ENCODE measurements at regions not wholly inside any gene's neighbourhood (a gene's known extent, or its start where the extent isn't known, plus 50 kb on each side); places are given as distances from the start of the nearest gene placed in this dataset.

- no peak for DNase-seq (ENCODE audit: low spot score)
- in situ Hi-C loops (cut with MboI; ENCODE audit: low pct_unique_long_range_greater_than_20kb, low sequenced_read_pairs, unreplicated experiment), result no loop called here
- TF ChIP-seq, protein P1, sequence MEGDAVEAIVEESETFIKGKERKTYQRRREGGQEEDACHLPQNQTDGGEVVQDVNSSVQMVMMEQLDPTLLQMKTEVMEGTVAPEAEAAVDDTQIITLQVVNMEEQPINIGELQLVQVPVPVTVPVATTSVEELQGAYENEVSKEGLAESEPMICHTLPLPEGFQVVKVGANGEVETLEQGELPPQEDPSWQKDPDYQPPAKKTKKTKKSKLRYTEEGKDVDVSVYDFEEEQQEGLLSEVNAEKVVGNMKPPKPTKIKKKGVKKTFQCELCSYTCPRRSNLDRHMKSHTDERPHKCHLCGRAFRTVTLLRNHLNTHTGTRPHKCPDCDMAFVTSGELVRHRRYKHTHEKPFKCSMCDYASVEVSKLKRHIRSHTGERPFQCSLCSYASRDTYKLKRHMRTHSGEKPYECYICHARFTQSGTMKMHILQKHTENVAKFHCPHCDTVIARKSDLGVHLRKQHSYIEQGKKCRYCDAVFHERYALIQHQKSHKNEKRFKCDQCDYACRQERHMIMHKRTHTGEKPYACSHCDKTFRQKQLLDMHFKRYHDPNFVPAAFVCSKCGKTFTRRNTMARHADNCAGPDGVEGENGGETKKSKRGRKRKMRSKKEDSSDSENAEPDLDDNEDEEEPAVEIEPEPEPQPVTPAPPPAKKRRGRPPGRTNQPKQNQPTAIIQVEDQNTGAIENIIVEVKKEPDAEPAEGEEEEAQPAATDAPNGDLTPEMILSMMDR (IDR thresholded peaks at IDR 0.05; ENCODE audit: extremely low read depth, insufficient read depth, missing control alignments), result no peak
These were observed 68.5 kb downstream of the MRPL36 start for GRCh38 chr5:1731091-1731639.

- in situ Hi-C loops (cut with MboI; ENCODE audit: low pct_unique_long_range_greater_than_20kb, low sequenced_read_pairs, unreplicated experiment), result no loop called here
- TF ChIP-seq, protein P1 (IDR thresholded peaks at IDR 0.05; ENCODE audit: extremely low read depth, insufficient read depth, missing control alignments), result no peak
These were observed 69.2 kb downstream of the MRPL36 start for GRCh38 chr5:1730487-1730847.

GRCh38 chr5:1729641-1730486 is 69.8 kb downstream of the MRPL36 start:
- in situ Hi-C loops (cut with MboI; ENCODE audit: low pct_unique_long_range_greater_than_20kb, low sequenced_read_pairs, unreplicated experiment), result no loop called here
- no peak for DNase-seq (ENCODE audit: low spot score)
- TF ChIP-seq, protein P1 (IDR thresholded peaks at IDR 0.05; ENCODE audit: extremely low read depth, insufficient read depth, missing control alignments), result no peak

More at GRCh38 chr5:1730487-1730847, 69.2 kb downstream of the MRPL36 start:
- DNase-seq (ENCODE audit: low spot score), result no peak

DNA sequence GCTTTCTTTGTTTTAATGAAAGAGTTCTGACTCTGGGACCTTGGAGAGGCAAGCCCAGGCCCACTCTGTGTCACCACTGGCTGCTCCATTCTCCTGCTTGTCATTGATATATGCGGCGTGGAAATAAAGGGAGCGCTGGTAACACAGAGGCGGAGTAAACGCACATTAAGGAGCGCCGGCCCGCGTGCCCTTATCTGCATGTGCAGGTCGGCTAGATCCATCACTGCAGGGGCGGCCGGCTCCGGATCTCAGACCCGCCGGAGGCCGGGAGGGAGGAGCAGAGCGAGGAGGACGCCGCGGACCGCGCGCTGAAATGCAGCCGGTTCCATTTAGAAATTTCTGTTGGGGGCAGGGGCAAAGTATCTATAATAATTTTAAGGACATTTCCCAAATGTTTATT is 70.8 kb downstream of the MRPL36 start:
- TF ChIP-seq, protein P1 (IDR thresholded peaks at IDR 0.05; ENCODE audit: extremely low read depth, insufficient read depth, missing control alignments), result no peak
- no peak for DNase-seq (ENCODE audit: low spot score)
- in situ Hi-C loops (cut with MboI; ENCODE audit: low pct_unique_long_range_greater_than_20kb, low sequenced_read_pairs, unreplicated experiment), result no loop called here

DNA sequence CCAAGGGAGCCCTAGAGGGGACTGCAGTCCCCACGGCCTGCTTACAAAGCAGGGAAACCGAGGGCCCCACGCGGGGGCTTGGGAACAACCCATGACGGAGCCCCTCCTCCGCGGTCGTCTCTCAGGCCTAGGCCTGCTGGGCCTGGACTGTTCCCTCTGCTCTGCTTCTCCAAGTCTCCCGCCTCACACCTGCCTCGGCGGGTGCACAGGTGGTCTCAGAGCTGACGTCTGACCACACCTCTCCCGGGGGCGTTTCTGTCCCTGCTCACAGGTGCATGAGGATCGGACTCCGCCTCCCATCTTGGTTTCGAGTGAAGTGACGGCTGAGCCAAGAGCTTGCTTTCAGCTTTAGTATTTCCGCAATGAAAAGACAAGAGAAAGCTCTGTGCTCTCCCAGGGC is 72.1 kb downstream of the MRPL36 start:
- TF ChIP-seq, protein P1 (IDR thresholded peaks at IDR 0.05; ENCODE audit: extremely low read depth, insufficient read depth, missing control alignments), result no peak
- in situ Hi-C loops (cut with MboI; ENCODE audit: low pct_unique_long_range_greater_than_20kb, low sequenced_read_pairs, unreplicated experiment), result no loop called here

GRCh38 chr5:1726956-1727355 is 72.7 kb downstream of the MRPL36 start:
- in situ Hi-C loops (cut with MboI; ENCODE audit: low pct_unique_long_range_greater_than_20kb, low sequenced_read_pairs, unreplicated experiment), result no loop called here
- TF ChIP-seq, protein P1 (IDR thresholded peaks at IDR 0.05; ENCODE audit: extremely low read depth, insufficient read depth, missing control alignments), result no peak
- no peak for DNase-seq (ENCODE audit: low spot score)

More for the DNA sequence above, 72.1 kb downstream of the MRPL36 start:
- DNase-seq (ENCODE audit: low spot score), result no peak
